Activated CD4-positive, CD25-positive, alpha-beta regulatory T cell treated with anti-CD3 and anti-CD28 coated beads, Interleukin-2, amount 50 U/mL, for 24 hours (primary cell): ENCODE measurements at regions not wholly inside any gene's neighbourhood (a gene's known extent, or its start where the extent isn't known, plus 50 kb on each side); places are given as distances from the start of the nearest gene placed in this dataset.
"Not testable (repeated sequence)": the region's sequence is repeated elsewhere in the genome, so short reads cannot be mapped to it uniquely, and the experiment has no call there.

ENCODE experiments used
- ATAC-seq, 2 donors: fragments of 150-1000 bp; cut with Tn5 transposase; one replicate each; pipeline ENCODE4 v1.10.0; 2021; ENCODE audit warnings: mild to moderate bottlenecking in 1 of 2, moderate library complexity in 1 of 2

- not testable (repeated sequence) for ATAC-seq
These were observed 345.5 kb downstream of the GPD2 start for GRCh38 chr2:156781677-156782076.

GRCh38 chr2:156784020-156784701 is 348.0 kb downstream of the GPD2 start:
- ATAC-seq = no peak

- ATAC-seq = no peak
These were observed 351.3 kb downstream of the GPD2 start for GRCh38 chr2:156787517-156787916.

- no peak for ATAC-seq
These were observed 354.3 kb downstream of the GPD2 start for GRCh38 chr2:156790343-156791037.

GRCh38 chr2:156792242-156792840 is 356.2 kb downstream of the GPD2 start:
- ATAC-seq = no peak

GRCh38 chr2:156797832-156798231 is 361.7 kb downstream of the GPD2 start:
- ATAC-seq = no peak

GRCh38 chr2:156800065-156800653 is 364.0 kb downstream of the GPD2 start:
- ATAC-seq = no peak

GRCh38 chr2:156800781-156801361 is 364.7 kb downstream of the GPD2 start:
- ATAC-seq = no peak

- ATAC-seq = no peak
These were observed 367.1 kb downstream of the GPD2 start for GRCh38 chr2:156803243-156803642.

- ATAC-seq = no peak
These were observed 367.8 kb downstream of the GPD2 start for GRCh38 chr2:156803967-156804366.

- no peak for ATAC-seq
These were observed 373.9 kb downstream of the GPD2 start for GRCh38 chr2:156810094-156810493.

- no peak for ATAC-seq
These were observed 376.3 kb downstream of the GPD2 start for GRCh38 chr2:156812496-156812895.

GRCh38 chr2:156817430-156817829 is 381.3 kb downstream of the GPD2 start:
- no peak for ATAC-seq

- no peak for ATAC-seq
These were observed 382.0 kb downstream of the GPD2 start for GRCh38 chr2:156818221-156818620.

GRCh38 chr2:156818944-156819343 is 382.8 kb downstream of the GPD2 start:
- no peak for ATAC-seq

GRCh38 chr2:156826341-156826933 is 390.3 kb downstream of the GPD2 start:
- ATAC-seq = no peak

GRCh38 chr2:156834431-156834830 is 398.3 kb downstream of the GPD2 start:
- no peak for ATAC-seq

GRCh38 chr2:156837635-156838370 is 401.6 kb downstream of the GPD2 start:
- no peak for ATAC-seq

- no peak for ATAC-seq
These were observed 405.1 kb downstream of the GPD2 start for GRCh38 chr2:156841321-156841720.

- ATAC-seq = no peak
These were observed 409.8 kb downstream of the GPD2 start for GRCh38 chr2:156845806-156846558.

GRCh38 chr2:156852210-156852609 is 405.3 kb upstream of the GALNT5 start:
- no peak for ATAC-seq
